ENCODE measurements at regions not wholly inside any gene's neighbourhood (a gene's known extent, or its start where the extent isn't known, plus 50 kb on each side); places are given as distances from the start of the nearest gene placed in this dataset.

DNA sequence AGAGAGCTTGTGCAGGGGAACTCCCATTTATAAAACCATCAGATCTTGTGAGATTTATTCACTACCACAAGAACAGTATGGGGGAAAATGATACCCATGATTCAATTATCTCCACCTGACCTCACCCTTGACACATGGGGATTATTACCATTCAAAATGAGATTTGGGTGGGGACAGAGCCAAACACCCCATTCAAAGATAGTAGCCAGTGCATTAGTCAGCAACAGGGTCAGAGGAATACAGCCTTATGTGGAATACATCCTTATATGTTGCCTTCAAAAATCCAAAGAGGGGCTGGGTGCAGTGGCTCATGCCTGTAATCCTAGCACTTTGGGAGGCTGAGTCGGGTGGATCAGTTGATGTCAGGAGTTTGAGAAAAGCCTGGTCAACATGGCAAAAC is 563.2 kb downstream of the CCDC171 start:
- Histone ChIP-seq H3K27ac (ENCODE audit: low read length) (no peak overlapping the region), H3K27me3 (ENCODE audit: control insufficient read depth, insufficient read depth, low read length) (no peaks in the 10 kb centered on the region), H3K36me3 (ENCODE audit: control insufficient read depth, insufficient read depth, low read length) (no peaks in the 10 kb centered on the region), H3K9me3 (ENCODE audit: control insufficient read depth, insufficient read depth, low read length) (peaks cover 4% of the 10 kb centered on the region), H3K4me3 (ENCODE audit: low read length) (no peak overlapping the region), H3K4me1 (ENCODE audit: control insufficient read depth, insufficient read depth, low read length) (no peaks in the 10 kb centered on the region)
- no CpG with 5 or more reads among the region's 1 CpG for WGBS (ENCODE audit: insufficient coverage)
- DNase-seq (no peak), ATAC-seq (no peak)
- no peaks in the 10 kb centered on the region for H3K36me3 Mint-ChIP-seq
- intact Hi-C loops (cut with micrococcal nuclease) = no loop called here
- no peaks in the 10 kb centered on the region for H3K4me1 Mint-ChIP-seq
- TF ChIP-seq, protein P1, sequence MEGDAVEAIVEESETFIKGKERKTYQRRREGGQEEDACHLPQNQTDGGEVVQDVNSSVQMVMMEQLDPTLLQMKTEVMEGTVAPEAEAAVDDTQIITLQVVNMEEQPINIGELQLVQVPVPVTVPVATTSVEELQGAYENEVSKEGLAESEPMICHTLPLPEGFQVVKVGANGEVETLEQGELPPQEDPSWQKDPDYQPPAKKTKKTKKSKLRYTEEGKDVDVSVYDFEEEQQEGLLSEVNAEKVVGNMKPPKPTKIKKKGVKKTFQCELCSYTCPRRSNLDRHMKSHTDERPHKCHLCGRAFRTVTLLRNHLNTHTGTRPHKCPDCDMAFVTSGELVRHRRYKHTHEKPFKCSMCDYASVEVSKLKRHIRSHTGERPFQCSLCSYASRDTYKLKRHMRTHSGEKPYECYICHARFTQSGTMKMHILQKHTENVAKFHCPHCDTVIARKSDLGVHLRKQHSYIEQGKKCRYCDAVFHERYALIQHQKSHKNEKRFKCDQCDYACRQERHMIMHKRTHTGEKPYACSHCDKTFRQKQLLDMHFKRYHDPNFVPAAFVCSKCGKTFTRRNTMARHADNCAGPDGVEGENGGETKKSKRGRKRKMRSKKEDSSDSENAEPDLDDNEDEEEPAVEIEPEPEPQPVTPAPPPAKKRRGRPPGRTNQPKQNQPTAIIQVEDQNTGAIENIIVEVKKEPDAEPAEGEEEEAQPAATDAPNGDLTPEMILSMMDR (IDR thresholded peaks at IDR 0.05) = no peak
- H3K27me3 Mint-ChIP-seq (ENCODE audit: low read depth in 2 of 2) = peaks cover 9 to 22% of the 10 kb centered on the region in 2 donors
- no peak overlapping the region for H3K4me3 Mint-ChIP-seq
- no peaks in the 10 kb centered on the region for H3K9me3 Mint-ChIP-seq
- H3K27ac Mint-ChIP-seq = no peak overlapping the region

DNA sequence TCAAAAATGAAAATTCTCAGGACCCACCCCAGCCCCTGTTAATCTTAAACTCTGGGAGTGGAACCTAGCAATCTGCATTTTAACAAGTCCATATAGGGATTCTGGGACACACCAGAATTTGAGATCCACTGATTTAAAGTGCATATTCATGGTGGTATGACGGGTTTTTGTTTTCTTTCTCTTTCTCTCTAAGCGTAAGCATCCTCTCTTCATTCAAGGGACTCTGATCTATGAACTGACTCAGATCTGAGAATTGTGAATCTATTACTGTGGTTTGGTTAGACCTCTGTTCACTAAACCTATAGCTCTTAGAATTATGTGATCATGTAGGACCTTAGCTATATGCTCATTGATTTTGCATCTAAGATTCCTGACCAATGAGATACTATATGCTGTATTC is 565.2 kb downstream of the CCDC171 start:
- H3K36me3 Mint-ChIP-seq = no peaks in the 10 kb centered on the region
- H3K27ac ChIP-seq (ENCODE audit: low read length) = no peak overlapping the region
- WGBS (ENCODE audit: insufficient coverage) = no CpG with 5 or more reads among the region's 2 CpGs
- no peaks in the 10 kb centered on the region for H3K27me3 ChIP-seq (ENCODE audit: control insufficient read depth, insufficient read depth, low read length)
- no peaks in the 10 kb centered on the region for H3K36me3 ChIP-seq (ENCODE audit: control insufficient read depth, insufficient read depth, low read length)
- H3K27ac Mint-ChIP-seq = no peak overlapping the region
- TF ChIP-seq, protein P1 (IDR thresholded peaks at IDR 0.05) = no peak
- peaks cover under 1 to 19% of the 10 kb centered on the region in 2 donors for H3K27me3 Mint-ChIP-seq (ENCODE audit: low read depth in 2 of 2)
- no peaks in the 10 kb centered on the region for H3K9me3 Mint-ChIP-seq
- no peaks in the 10 kb centered on the region for H3K9me3 ChIP-seq (ENCODE audit: control insufficient read depth, insufficient read depth, low read length)
- H3K4me3 ChIP-seq (ENCODE audit: low read length) = no peak overlapping the region
- ATAC-seq (no peak), DNase-seq (no peak)
- H3K4me1 ChIP-seq (ENCODE audit: control insufficient read depth, insufficient read depth, low read length) = no peaks in the 10 kb centered on the region
- H3K4me3 Mint-ChIP-seq = no peak overlapping the region
- H3K4me1 Mint-ChIP-seq = no peaks in the 10 kb centered on the region
- intact Hi-C loops (cut with micrococcal nuclease) = no loop called here

DNA sequence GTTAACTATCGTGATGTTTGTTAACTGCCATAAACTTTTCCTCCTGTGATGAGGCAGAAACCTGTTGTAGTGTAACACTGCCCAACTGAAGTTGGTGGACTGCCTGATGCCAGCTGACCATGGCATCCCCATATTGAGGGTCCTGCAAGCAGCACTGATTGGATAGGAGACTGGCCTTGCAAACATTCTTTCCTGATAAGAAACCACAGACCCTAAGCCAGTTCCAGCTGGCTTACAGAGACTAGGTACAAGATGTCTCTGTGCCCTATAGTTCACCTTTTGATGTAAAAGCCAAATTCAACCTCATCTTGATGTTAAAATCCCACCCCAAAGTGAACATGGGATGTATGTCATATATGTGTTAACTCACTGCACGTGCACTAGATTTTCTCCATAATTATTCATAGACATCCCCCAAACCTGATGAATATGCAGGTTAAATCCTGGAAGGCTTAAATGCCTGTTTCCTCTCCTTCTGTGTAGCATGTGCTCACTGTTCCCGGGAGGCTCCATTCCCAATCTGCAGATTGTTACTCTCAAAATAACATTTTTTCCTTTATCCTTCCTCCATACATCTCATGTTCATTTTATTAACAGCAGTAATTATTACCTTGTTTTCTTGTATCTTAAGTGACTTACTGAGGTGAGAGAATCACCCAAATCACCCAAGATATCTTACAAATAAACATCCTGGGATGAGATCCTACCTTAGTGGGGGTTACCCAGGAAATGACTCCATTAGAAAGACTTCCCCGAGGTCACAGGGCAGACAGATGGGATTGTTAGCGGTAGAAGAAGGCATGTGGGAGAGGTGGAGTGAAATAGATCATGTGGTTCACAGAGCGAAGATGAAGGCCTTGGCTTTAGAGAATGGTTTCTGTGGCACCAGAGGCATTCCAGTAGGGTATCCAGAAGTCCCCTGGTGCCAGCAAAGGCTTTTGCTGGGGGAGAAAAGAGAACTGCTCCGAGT is 566.7 kb downstream of the CCDC171 start:
- intact Hi-C loops (cut with micrococcal nuclease) = no loop called here
- Mint-ChIP-seq H3K27ac (no peak overlapping the region), H3K4me1 (no peaks in the 10 kb centered on the region), H3K27me3 (ENCODE audit: low read depth in 2 of 2) (peaks cover 0 to 10% of the 10 kb centered on the region in 2 donors), H3K9me3 (no peaks in the 10 kb centered on the region), H3K36me3 (no peaks in the 10 kb centered on the region), H3K4me3 (no peak overlapping the region)
- H3K4me1 ChIP-seq (ENCODE audit: control insufficient read depth, insufficient read depth, low read length) = no peaks in the 10 kb centered on the region
- no peak overlapping the region for H3K27ac ChIP-seq (ENCODE audit: low read length)
- ATAC-seq (no peak), DNase-seq (no peak)
- TF ChIP-seq, protein P1 (IDR thresholded peaks at IDR 0.05) = no peak
- no peak overlapping the region for H3K4me3 ChIP-seq (ENCODE audit: low read length)
- 83% methylated on average over 6 of the region's 7 CpGs for WGBS (ENCODE audit: insufficient coverage)
- H3K36me3 ChIP-seq (ENCODE audit: control insufficient read depth, insufficient read depth, low read length) = no peaks in the 10 kb centered on the region
- H3K27me3 ChIP-seq (ENCODE audit: control insufficient read depth, insufficient read depth, low read length) = no peaks in the 10 kb centered on the region
- no peaks in the 10 kb centered on the region for H3K9me3 ChIP-seq (ENCODE audit: control insufficient read depth, insufficient read depth, low read length)
